Activated CD8-positive, alpha-beta T cell treated with anti-CD3 and anti-CD28 coated beads for 36 hours (primary cell): ENCODE measurements at regions not wholly inside any gene's neighbourhood (a gene's known extent, or its start where the extent isn't known, plus 50 kb on each side); places are given as distances from the start of the nearest gene placed in this dataset.

ENCODE experiments used
- ATAC-seq: fragments of 200-7000 bp; cut with Tn5 transposase; one replicate; pipeline ENCODE4 v1.10.0; 2021; ENCODE audit warnings: mild to moderate bottlenecking, moderate library complexity
- CTCF ChIA-PET: fragments of 350-600 bp; sonication (Branson Sonifier 250); formaldehyde crosslinking; loops from one replicate; lab custom pipeline; 2021; ENCODE audit warnings: antibody characterized with exemption; lab: Charles Lee
- POLR2A ChIA-PET: fragments of 350-600 bp; sonication (Branson Sonifier 250); formaldehyde crosslinking; loops from one replicate; lab custom pipeline; 2021; ENCODE audit warnings: antibody characterized with exemption; lab: Charles Lee
- DNase-seq: peaks from one replicate; pipeline ENCODE4 v3.0.0-alpha.2; 2020
- H3K27ac Mint-ChIP-seq: one replicate; pipeline ENCODE4 v1.8.0; 2021; ENCODE audit warnings: mild to moderate bottlenecking, mixed read lengths
- H3K27me3 Mint-ChIP-seq: one replicate; pipeline ENCODE4 v1.8.0; 2021; ENCODE audit warnings: mixed read lengths
- H3K36me3 Mint-ChIP-seq: one replicate; pipeline ENCODE4 v1.8.0; 2021; ENCODE audit warnings: low read depth, mixed read lengths
- H3K4me1 Mint-ChIP-seq: one replicate; pipeline ENCODE4 v1.8.0; 2021; ENCODE audit warnings: low read depth, mixed read lengths
- H3K4me3 Mint-ChIP-seq: one replicate; pipeline ENCODE4 v1.8.0; 2021; ENCODE audit warnings: mild to moderate bottlenecking, moderate library complexity, mixed read lengths
- H3K9me3 Mint-ChIP-seq: one replicate; pipeline ENCODE4 v1.8.0; 2021; ENCODE audit warnings: mixed read lengths
- CTCF ChIP-seq: fragments of 200-600 bp; IDR thresholded peaks from one replicate; pipeline ENCODE4 v1.8.0; 2022; ENCODE audit warnings: antibody characterized with exemption, mild to moderate bottlenecking
- intact Hi-C: fragments of 100-400 bp; cut with micrococcal nuclease; formaldehyde crosslinking; loops from one replicate; pipeline ENCODE4 v1.10.0; 2022

GRCh38 chr4:55018978-55019377 is 106.4 kb downstream of the KDR start:
- Mint-ChIP-seq H3K27ac (no peak overlapping the region), H3K27me3 (peaks cover 9% of the 10 kb centered on the region), H3K4me3 (no peak overlapping the region), H3K36me3 (no peaks in the 10 kb centered on the region), H3K9me3 (no peaks in the 10 kb centered on the region), H3K4me1 (peaks cover 3% of the 10 kb centered on the region)
- intact Hi-C loops: no loop called here
- no peak for TF ChIP-seq CTCF
- CTCF ChIA-PET: no interaction called here
- DNase-seq (no peak), ATAC-seq (no peak)
- POLR2A ChIA-PET: no interaction called here

GRCh38 chr4:55018521-55018920 is 106.9 kb downstream of the KDR start:
- TF ChIP-seq CTCF: no peak
- ChIA-PET POLR2A (no interaction called here), CTCF (no interaction called here)
- H3K36me3 Mint-ChIP-seq: no peaks in the 10 kb centered on the region
- no peak overlapping the region for H3K4me3 Mint-ChIP-seq
- ATAC-seq (no peak), DNase-seq (no peak)
- peaks cover 3% of the 10 kb centered on the region for H3K4me1 Mint-ChIP-seq
- no peak overlapping the region for H3K27ac Mint-ChIP-seq
- peaks cover 9% of the 10 kb centered on the region for H3K27me3 Mint-ChIP-seq
- intact Hi-C loops: no loop called here
- no peaks in the 10 kb centered on the region for H3K9me3 Mint-ChIP-seq

- intact Hi-C loops: no loop called here
- TF ChIP-seq CTCF: no peak
- ChIA-PET POLR2A (no interaction called here), CTCF (no interaction called here)
- H3K4me3 Mint-ChIP-seq: no peak overlapping the region
- ATAC-seq (no peak), DNase-seq (no peak)
- no peaks in the 10 kb centered on the region for H3K9me3 Mint-ChIP-seq
- H3K36me3 Mint-ChIP-seq: no peaks in the 10 kb centered on the region
- H3K4me1 Mint-ChIP-seq: peaks cover 3% of the 10 kb centered on the region
- H3K27me3 Mint-ChIP-seq: peaks cover 11% of the 10 kb centered on the region
- H3K27ac Mint-ChIP-seq: no peak overlapping the region
Observed at GRCh38 chr4:55017406-55017805, 108.0 kb downstream of the KDR start.

- Mint-ChIP-seq H3K27ac (no peak overlapping the region), H3K36me3 (no peaks in the 10 kb centered on the region), H3K27me3 (peaks cover 7% of the 10 kb centered on the region), H3K4me3 (no peak overlapping the region), H3K9me3 (no peaks in the 10 kb centered on the region), H3K4me1 (peaks cover 3% of the 10 kb centered on the region)
- intact Hi-C loops: no loop called here
- ATAC-seq (no peak), DNase-seq (no peak)
- CTCF ChIA-PET: no interaction called here
- POLR2A ChIA-PET: no interaction called here
- no peak for TF ChIP-seq CTCF
Observed at GRCh38 chr4:55016131-55016530, 109.3 kb downstream of the KDR start.

- no peak for DNase-seq
- Mint-ChIP-seq H3K36me3 (no peaks in the 10 kb centered on the region), H3K9me3 (no peaks in the 10 kb centered on the region), H3K27me3 (peaks cover 5% of the 10 kb centered on the region), H3K27ac (no peak overlapping the region), H3K4me3 (no peak overlapping the region), H3K4me1 (peaks cover 3% of the 10 kb centered on the region)
- CTCF ChIA-PET: interaction anchor here (0.6 kb wide), 1 partner anchor 306 kb away, joined by 3 read pairs; no protein-coding TSS in a partner anchor
- no peak for TF ChIP-seq CTCF
- POLR2A ChIA-PET: no interaction called here
- no peak for ATAC-seq
- intact Hi-C loops: no loop called here
Observed at GRCh38 chr4:55014876-55015275, 110.5 kb downstream of the KDR start.
